ENCODE measurements at regions not wholly inside any gene's neighbourhood (a gene's known extent, or its start where the extent isn't known, plus 50 kb on each side); places are given as distances from the start of the nearest gene placed in this dataset.

GRCh38 chr12:124692443-124692842, 125.0 kb upstream of the NCOR2 start:
- Histone ChIP-seq H3K27me3 (ENCODE audit: control insufficient read depth in 4 of 4, insufficient read depth in 4 of 4, low read length in 3 of 4) (no peaks in the 10 kb centered on the region), H3K4me1 (ENCODE audit: control insufficient read depth in 4 of 4, insufficient read depth in 4 of 4, low read length in 3 of 4) (peaks cover 0 to 2% (median 0%) of the 10 kb centered on the region in 4 donors), H3K27ac (ENCODE audit: low read depth in 1 of 2, low read length in 2 of 2) (no peak overlapping the region), H3K9me3 (ENCODE audit: control insufficient read depth in 4 of 4, low read length in 3 of 4) (no peaks in the 10 kb centered on the region), H3K4me3 (ENCODE audit: low read depth in 1 of 3, low read length in 3 of 3) (no peak overlapping the region), H3K36me3 (ENCODE audit: control insufficient read depth in 4 of 4, insufficient read depth in 3 of 4, low read depth in 1 of 4, low read length in 3 of 4) (no peaks in the 10 kb centered on the region), H3K9ac (ENCODE audit: low read depth in 1 of 2, low read length in 2 of 2) (no peak overlapping the region)
- no peak for DNase-seq (ENCODE audit: low spot score)
- TF ChIP-seq RXRA (IDR thresholded peaks at IDR 0.05), result no peak

GRCh38 chr12:124691429-124691828, 124.0 kb upstream of the NCOR2 start:
- Histone ChIP-seq H3K4me3 (ENCODE audit: low read depth in 1 of 3, low read length in 3 of 3) (no peak overlapping the region), H3K27me3 (ENCODE audit: control insufficient read depth in 4 of 4, insufficient read depth in 4 of 4, low read length in 3 of 4) (no peaks in the 10 kb centered on the region), H3K27ac (ENCODE audit: low read depth in 1 of 2, low read length in 2 of 2) (no peak overlapping the region), H3K9ac (ENCODE audit: low read depth in 1 of 2, low read length in 2 of 2) (no peak overlapping the region), H3K36me3 (ENCODE audit: control insufficient read depth in 4 of 4, insufficient read depth in 3 of 4, low read depth in 1 of 4, low read length in 3 of 4) (no peaks in the 10 kb centered on the region), H3K4me1 (ENCODE audit: control insufficient read depth in 4 of 4, insufficient read depth in 4 of 4, low read length in 3 of 4) (peaks cover 0 to 2% (median 0%) of the 10 kb centered on the region in 4 donors), H3K9me3 (ENCODE audit: control insufficient read depth in 4 of 4, low read length in 3 of 4) (no peaks in the 10 kb centered on the region)
- DNase-seq (ENCODE audit: low spot score), result no peak
- 96% methylated on average over 1 of the region's 1 CpG for WGBS
- no peak for TF ChIP-seq CTCF (IDR thresholded peaks at IDR 0.05; ENCODE audit: low read depth, low read length, missing input control)

GRCh38 chr12:124689631-124690030, 122.2 kb upstream of the NCOR2 start:
- 88% methylated on average over 2 of the region's 2 CpGs for WGBS
- Histone ChIP-seq H3K4me3 (ENCODE audit: low read depth in 1 of 3, low read length in 3 of 3) (no peak overlapping the region), H3K27ac (ENCODE audit: low read depth in 1 of 2, low read length in 2 of 2) (no peak overlapping the region), H3K36me3 (ENCODE audit: control insufficient read depth in 4 of 4, insufficient read depth in 3 of 4, low read depth in 1 of 4, low read length in 3 of 4) (no peaks in the 10 kb centered on the region), H3K9me3 (ENCODE audit: control insufficient read depth in 4 of 4, low read length in 3 of 4) (no peaks in the 10 kb centered on the region), H3K4me1 (ENCODE audit: control insufficient read depth in 4 of 4, insufficient read depth in 4 of 4, low read length in 3 of 4) (peaks cover 0 to 10% (median 0%) of the 10 kb centered on the region in 4 donors), H3K9ac (ENCODE audit: low read depth in 1 of 2, low read length in 2 of 2) (no peak overlapping the region), H3K27me3 (ENCODE audit: control insufficient read depth in 4 of 4, insufficient read depth in 4 of 4, low read length in 3 of 4) (no peaks in the 10 kb centered on the region)
- DNase-seq (ENCODE audit: low spot score), result no peak
- TF ChIP-seq ATF3 (IDR thresholded peaks at IDR 0.05), result no peak
- no peak for TF ChIP-seq MAX (IDR thresholded peaks at IDR 0.05)
- TF ChIP-seq FOXA2 (IDR thresholded peaks at IDR 0.05), result no peak
- no peak for TF ChIP-seq YY1 (IDR thresholded peaks at IDR 0.05)
- TF ChIP-seq GABPA (IDR thresholded peaks at IDR 0.05 in 1 of 2, conservative IDR thresholded peaks at IDR 0.05 in 1 of 2), result no peak
- TF ChIP-seq EGR1 (IDR thresholded peaks at IDR 0.05; ENCODE audit: low read depth in 2 of 2), result no peak
- TF ChIP-seq JUND (IDR thresholded peaks at IDR 0.05), result no peak
- no peak for TF ChIP-seq NR2F2 (IDR thresholded peaks at IDR 0.05)
- no peak for TF ChIP-seq RAD21 (IDR thresholded peaks at IDR 0.05)

- DNase-seq (ENCODE audit: low spot score), result no peak
Measured at GRCh38 chr12:124688356-124688992, 121.1 kb upstream of the NCOR2 start.

More at GRCh38 chr12:124688356-124688992, 121.1 kb upstream of the NCOR2 start:
- Histone ChIP-seq H3K27me3 (ENCODE audit: control insufficient read depth in 4 of 4, insufficient read depth in 4 of 4, low read length in 3 of 4) (no peaks in the 10 kb centered on the region), H3K9ac (ENCODE audit: low read depth in 1 of 2, low read length in 2 of 2) (no peak overlapping the region), H3K4me1 (ENCODE audit: control insufficient read depth in 4 of 4, insufficient read depth in 4 of 4, low read length in 3 of 4) (peaks cover 0 to 10% (median 0%) of the 10 kb centered on the region in 4 donors), H3K4me3 (ENCODE audit: low read depth in 1 of 3, low read length in 3 of 3) (no peak overlapping the region), H3K36me3 (ENCODE audit: control insufficient read depth in 4 of 4, insufficient read depth in 3 of 4, low read depth in 1 of 4, low read length in 3 of 4) (no peaks in the 10 kb centered on the region), H3K9me3 (ENCODE audit: control insufficient read depth in 4 of 4, low read length in 3 of 4) (no peaks in the 10 kb centered on the region), H3K27ac (ENCODE audit: low read depth in 1 of 2, low read length in 2 of 2) (no peak overlapping the region)
- 73% methylated on average over 6 of the region's 6 CpGs for WGBS
- TF ChIP-seq MAX (IDR thresholded peaks at IDR 0.05) (no peak), JUND (IDR thresholded peaks at IDR 0.05) (no peak), EGR1 (IDR thresholded peaks at IDR 0.05; ENCODE audit: low read depth in 2 of 2) (no peak), REST (IDR thresholded peaks at IDR 0.05) (no peak), CTCF (IDR thresholded peaks at IDR 0.05; ENCODE audit: low read depth, low read length, missing input control) (no peak)

Data from liver (tissue), 8 donors.